ENCODE measurements at regions not wholly inside any gene's neighbourhood (a gene's known extent, or its start where the extent isn't known, plus 50 kb on each side); places are given as distances from the start of the nearest gene placed in this dataset.

DNA sequence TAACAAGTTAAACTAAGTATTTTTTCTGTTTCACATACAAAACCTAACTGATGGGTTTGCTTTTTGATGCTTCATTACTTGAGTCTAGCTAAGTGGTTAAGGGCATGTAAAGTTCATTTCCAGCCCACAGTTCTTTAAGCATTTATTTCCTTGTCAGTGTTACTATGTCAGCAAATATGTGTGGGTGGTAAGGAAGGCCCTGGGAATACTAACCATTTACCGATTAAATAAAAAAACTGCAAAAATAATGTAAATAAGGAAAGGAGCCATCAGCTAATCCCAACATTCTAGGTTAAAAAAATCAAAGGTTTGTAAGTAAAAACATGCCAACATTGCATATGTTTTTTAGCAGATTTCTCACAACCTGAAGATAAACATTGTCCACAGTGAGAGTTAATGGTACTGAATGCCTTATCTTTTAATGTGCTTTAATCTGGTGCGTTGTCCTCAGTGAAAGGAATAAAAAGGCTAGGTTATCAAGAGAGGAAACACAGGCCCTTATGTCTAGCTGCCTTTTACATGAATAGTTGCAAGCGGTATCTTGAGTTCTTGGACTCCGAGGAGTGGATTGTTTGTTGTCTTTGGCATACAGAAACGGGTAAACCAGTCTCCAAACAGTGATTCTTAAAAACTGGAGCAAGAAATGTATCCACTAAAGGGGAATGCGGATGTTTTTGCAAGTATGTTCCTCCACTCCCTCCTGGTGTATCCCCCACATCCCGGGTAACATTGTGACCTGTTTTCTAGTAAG, 949.6 kb upstream of the SLC10A2 start:
- ATAC-seq (no peak), DNase-seq (no peak)
- peaks cover 12% of the 10 kb centered on the region for H3K4me1 ChIP-seq
- TF ChIP-seq, protein P1, sequence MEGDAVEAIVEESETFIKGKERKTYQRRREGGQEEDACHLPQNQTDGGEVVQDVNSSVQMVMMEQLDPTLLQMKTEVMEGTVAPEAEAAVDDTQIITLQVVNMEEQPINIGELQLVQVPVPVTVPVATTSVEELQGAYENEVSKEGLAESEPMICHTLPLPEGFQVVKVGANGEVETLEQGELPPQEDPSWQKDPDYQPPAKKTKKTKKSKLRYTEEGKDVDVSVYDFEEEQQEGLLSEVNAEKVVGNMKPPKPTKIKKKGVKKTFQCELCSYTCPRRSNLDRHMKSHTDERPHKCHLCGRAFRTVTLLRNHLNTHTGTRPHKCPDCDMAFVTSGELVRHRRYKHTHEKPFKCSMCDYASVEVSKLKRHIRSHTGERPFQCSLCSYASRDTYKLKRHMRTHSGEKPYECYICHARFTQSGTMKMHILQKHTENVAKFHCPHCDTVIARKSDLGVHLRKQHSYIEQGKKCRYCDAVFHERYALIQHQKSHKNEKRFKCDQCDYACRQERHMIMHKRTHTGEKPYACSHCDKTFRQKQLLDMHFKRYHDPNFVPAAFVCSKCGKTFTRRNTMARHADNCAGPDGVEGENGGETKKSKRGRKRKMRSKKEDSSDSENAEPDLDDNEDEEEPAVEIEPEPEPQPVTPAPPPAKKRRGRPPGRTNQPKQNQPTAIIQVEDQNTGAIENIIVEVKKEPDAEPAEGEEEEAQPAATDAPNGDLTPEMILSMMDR (IDR thresholded peaks at IDR 0.05), result no peak
- no peak for TF ChIP-seq POLR2A (IDR thresholded peaks at IDR 0.05)
- H3K27ac ChIP-seq, result no peak overlapping the region
- H3K4me3 ChIP-seq, result no peak overlapping the region
- WGBS, 2 donors, result 23 to 25% methylated on average over 7 of the region's 7 CpGs
- H3K9me3 ChIP-seq, result no peaks in the 10 kb centered on the region
- no peaks in the 10 kb centered on the region for H3K27me3 ChIP-seq
- no peaks in the 10 kb centered on the region for H3K36me3 ChIP-seq (replicated peaks in 1 of 2; ENCODE audit: insufficient read depth in 1 of 2, low read depth in 2 of 2)
- intact Hi-C loops (cut with DNase I), result no loop called here

DNA sequence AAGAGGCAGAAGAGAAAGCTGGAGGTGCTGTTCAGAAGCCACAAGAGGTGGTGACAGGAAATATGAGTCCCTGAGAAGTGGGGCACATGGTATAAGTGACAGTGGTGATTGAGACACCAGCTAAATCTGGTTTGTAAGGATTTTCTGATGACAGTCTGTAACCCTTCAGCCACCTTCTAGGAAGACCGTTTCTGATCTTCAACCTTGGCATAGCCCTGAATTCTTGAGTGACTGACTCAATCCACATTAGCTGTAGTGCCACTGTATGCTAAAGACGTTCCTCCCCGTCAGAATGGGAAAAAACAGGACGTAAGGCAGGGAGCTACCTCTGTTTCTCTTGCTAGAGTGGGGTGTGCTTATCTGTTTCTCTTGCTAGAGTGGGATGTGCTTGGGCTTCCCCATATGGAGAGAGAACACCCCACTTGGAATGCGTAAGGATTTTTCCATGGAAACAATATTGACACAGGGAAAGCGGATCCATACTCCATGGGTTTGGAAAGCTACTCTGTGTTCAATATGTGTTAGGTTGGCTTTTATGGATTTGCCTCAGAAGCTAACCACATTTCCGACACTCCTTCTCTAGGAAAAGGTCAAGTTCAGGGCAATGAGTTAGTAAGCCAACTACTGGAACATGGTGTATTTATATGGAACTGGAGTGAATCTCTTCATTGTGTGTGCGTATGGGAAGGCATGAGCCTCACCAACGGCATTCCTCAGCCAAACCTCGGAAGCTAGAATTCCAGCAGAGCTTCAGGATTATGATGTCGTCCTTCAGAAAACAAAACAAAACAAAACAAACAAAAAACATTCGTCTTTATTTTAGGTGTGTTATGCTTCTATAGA, 948.8 kb upstream of the SLC10A2 start:
- 67 to 74% methylated on average over 12 of the region's 12 CpGs for WGBS, 2 donors
- Histone ChIP-seq H3K9me3 (no peaks in the 10 kb centered on the region), H3K36me3 (replicated peaks in 1 of 2; ENCODE audit: insufficient read depth in 1 of 2, low read depth in 2 of 2) (no peaks in the 10 kb centered on the region), H3K4me1 (peaks cover 12% of the 10 kb centered on the region), H3K27ac (no peak overlapping the region), H3K27me3 (no peaks in the 10 kb centered on the region), H3K4me3 (no peak overlapping the region)
- TF ChIP-seq, protein P1 (IDR thresholded peaks at IDR 0.05), result no peak
- TF ChIP-seq POLR2A (IDR thresholded peaks at IDR 0.05), result no peak
- DNase-seq (no peak), ATAC-seq (no peak)
- intact Hi-C loops (cut with DNase I), result no loop called here

DNA sequence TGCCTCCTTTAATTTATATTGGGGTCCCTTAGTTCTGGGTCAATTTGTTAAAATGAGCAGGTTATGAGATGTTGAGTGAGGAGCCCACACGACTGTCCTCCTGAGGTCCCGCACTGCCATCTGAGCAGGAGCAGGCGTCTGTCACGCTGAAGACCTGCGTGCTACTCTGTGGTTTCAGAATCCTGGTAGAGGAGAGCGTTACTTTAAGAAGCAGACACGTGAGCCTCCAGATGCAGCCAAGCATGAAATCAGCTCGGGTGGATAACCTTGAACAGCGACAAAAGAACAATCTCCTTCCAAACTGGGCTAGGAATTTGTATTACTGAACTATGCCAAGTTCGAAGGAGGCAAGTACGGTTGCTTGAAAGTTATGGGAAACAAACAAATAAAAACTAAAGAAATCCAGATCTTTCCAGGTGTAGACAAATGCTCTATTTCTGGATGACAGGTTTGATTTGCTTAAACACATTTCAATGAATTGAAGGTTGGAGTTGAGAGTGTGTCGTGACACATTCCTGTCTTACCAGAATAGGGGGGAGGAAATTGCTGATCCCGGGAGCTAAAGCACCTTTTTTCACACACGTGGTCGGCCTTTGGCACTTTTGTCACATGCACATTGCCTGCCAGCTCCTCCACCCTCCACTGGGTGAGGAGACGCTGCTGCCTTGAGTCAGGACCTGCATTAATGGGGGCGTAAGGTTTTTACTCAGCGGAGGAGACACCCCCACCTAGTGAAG, 945.5 kb upstream of the SLC10A2 start:
- H3K4me1 ChIP-seq, result peaks cover 12% of the 10 kb centered on the region
- ATAC-seq (peak; percentile 79), DNase-seq (peak; percentile 25 to 62 (median 39))
- peak overlapping the region in 2 of 4 donors; percentile 2 to 5 for H3K27ac ChIP-seq
- no peaks in the 10 kb centered on the region for H3K9me3 ChIP-seq
- H3K27me3 ChIP-seq, result no peaks in the 10 kb centered on the region
- TF ChIP-seq POLR2A (IDR thresholded peaks at IDR 0.05), result no peak
- TF ChIP-seq, protein P1 (IDR thresholded peaks at IDR 0.05), result no peak
- 20 to 30% methylated on average over 18 of the region's 18 CpGs for WGBS, 2 donors
- no peak overlapping the region for H3K4me3 ChIP-seq
- intact Hi-C loops (cut with DNase I), result no loop called here
- no peaks in the 10 kb centered on the region for H3K36me3 ChIP-seq (replicated peaks in 1 of 2; ENCODE audit: insufficient read depth in 1 of 2, low read depth in 2 of 2)

GRCh38 chr13:104008541-104009435, 942.6 kb upstream of the SLC10A2 start:
- DNase-seq, result no peak
- WGBS, 2 donors, result 58 to 63% methylated on average over 8 of the region's 8 CpGs
- no peak overlapping the region for H3K4me3 ChIP-seq
- ATAC-seq, result no peak
- H3K4me1 ChIP-seq, result peaks cover 7% of the 10 kb centered on the region
- TF ChIP-seq POLR2A (IDR thresholded peaks at IDR 0.05), result no peak
- TF ChIP-seq, protein P1 (IDR thresholded peaks at IDR 0.05), result no peak
- H3K36me3 ChIP-seq (replicated peaks in 1 of 2; ENCODE audit: insufficient read depth in 1 of 2, low read depth in 2 of 2), result no peaks in the 10 kb centered on the region
- intact Hi-C loops (cut with DNase I), result no loop called here
- no peaks in the 10 kb centered on the region for H3K27me3 ChIP-seq
- no peaks in the 10 kb centered on the region for H3K9me3 ChIP-seq
- no peak overlapping the region for H3K27ac ChIP-seq
